ENCODE measurements at regions not wholly inside any gene's neighbourhood (a gene's known extent, or its start where the extent isn't known, plus 50 kb on each side); places are given as distances from the start of the nearest gene placed in this dataset.

GRCh38 chr2:128454980-128455720, 136.5 kb upstream of the HS6ST1 start (continued):
- TF ChIP-seq REST (IDR thresholded peaks at IDR 0.05) (no peak), HNF4G (IDR thresholded peaks at IDR 0.05) (no peak), TAF1 (conservative IDR thresholded peaks at IDR 0.05) (no peak)

- Histone ChIP-seq H3K27ac (ENCODE audit: low read depth in 1 of 2, low read length in 2 of 2) (no peak overlapping the region), H3K27me3 (ENCODE audit: control insufficient read depth in 4 of 4, insufficient read depth in 4 of 4, low read length in 3 of 4) (no peaks in the 10 kb centered on the region), H3K9ac (ENCODE audit: low read depth in 1 of 2, low read length in 2 of 2) (no peak overlapping the region), H3K4me3 (ENCODE audit: low read depth in 1 of 3, low read length in 3 of 3) (no peak overlapping the region), H3K9me3 (ENCODE audit: control insufficient read depth in 4 of 4, low read length in 3 of 4) (no peaks in the 10 kb centered on the region), H3K36me3 (ENCODE audit: control insufficient read depth in 4 of 4, insufficient read depth in 3 of 4, low read depth in 1 of 4, low read length in 3 of 4) (no peaks in the 10 kb centered on the region), H3K4me1 (ENCODE audit: control insufficient read depth in 4 of 4, insufficient read depth in 4 of 4, low read length in 3 of 4) (no peaks in the 10 kb centered on the region)
- DNase-seq (ENCODE audit: low spot score), result peak; percentile 6
- WGBS, result 98% methylated on average over 1 of the region's 1 CpG
- no peak for TF ChIP-seq GABPA (IDR thresholded peaks at IDR 0.05 in 1 of 2, conservative IDR thresholded peaks at IDR 0.05 in 1 of 2)
- no peak for TF ChIP-seq REST (IDR thresholded peaks at IDR 0.05)
- no peak for TF ChIP-seq FOXA2 (IDR thresholded peaks at IDR 0.05)
These were observed 137.0 kb upstream of the HS6ST1 start for GRCh38 chr2:128455721-128456050.

- H3K36me3 ChIP-seq (ENCODE audit: control insufficient read depth in 4 of 4, insufficient read depth in 3 of 4, low read depth in 1 of 4, low read length in 3 of 4), result no peaks in the 10 kb centered on the region
- no peak for DNase-seq (ENCODE audit: low spot score)
- WGBS, result 93% methylated on average over 5 of the region's 5 CpGs
These were observed 137.6 kb upstream of the HS6ST1 start for GRCh38 chr2:128456281-128456680.

GRCh38 chr2:128457006-128457604, 138.4 kb upstream of the HS6ST1 start:
- Histone ChIP-seq H3K36me3 (ENCODE audit: control insufficient read depth in 4 of 4, insufficient read depth in 3 of 4, low read depth in 1 of 4, low read length in 3 of 4) (no peaks in the 10 kb centered on the region), H3K9ac (ENCODE audit: low read depth in 1 of 2, low read length in 2 of 2) (no peak overlapping the region), H3K4me1 (ENCODE audit: control insufficient read depth in 4 of 4, insufficient read depth in 4 of 4, low read length in 3 of 4) (no peaks in the 10 kb centered on the region), H3K4me3 (ENCODE audit: low read depth in 1 of 3, low read length in 3 of 3) (no peak overlapping the region), H3K27ac (ENCODE audit: low read depth in 1 of 2, low read length in 2 of 2) (no peak overlapping the region), H3K27me3 (ENCODE audit: control insufficient read depth in 4 of 4, insufficient read depth in 4 of 4, low read length in 3 of 4) (no peaks in the 10 kb centered on the region), H3K9me3 (ENCODE audit: control insufficient read depth in 4 of 4, low read length in 3 of 4) (no peaks in the 10 kb centered on the region)
- TF ChIP-seq TAF1 (conservative IDR thresholded peaks at IDR 0.05), result no peak
- no peak for TF ChIP-seq HNF4A (conservative IDR thresholded peaks at IDR 0.05)
- TF ChIP-seq HNF4G (IDR thresholded peaks at IDR 0.05), result no peak
- no peak for TF ChIP-seq RXRA (IDR thresholded peaks at IDR 0.05)
- no peak for TF ChIP-seq RAD21 (IDR thresholded peaks at IDR 0.05)
- no peak for TF ChIP-seq JUND (IDR thresholded peaks at IDR 0.05)
- TF ChIP-seq YY1 (IDR thresholded peaks at IDR 0.05), result no peak
- no peak for TF ChIP-seq FOXA1 (IDR thresholded peaks at IDR 0.05)
- no peak for TF ChIP-seq ATF3 (IDR thresholded peaks at IDR 0.05)
- TF ChIP-seq FOXA2 (IDR thresholded peaks at IDR 0.05), result no peak
- peak; percentile 27 for DNase-seq (ENCODE audit: low spot score)
- 96% methylated on average over 4 of the region's 4 CpGs for WGBS

More at GRCh38 chr2:128456281-128456680, 137.6 kb upstream of the HS6ST1 start:
- Histone ChIP-seq H3K4me1 (ENCODE audit: control insufficient read depth in 4 of 4, insufficient read depth in 4 of 4, low read length in 3 of 4) (no peaks in the 10 kb centered on the region), H3K27ac (ENCODE audit: low read depth in 1 of 2, low read length in 2 of 2) (no peak overlapping the region), H3K9ac (ENCODE audit: low read depth in 1 of 2, low read length in 2 of 2) (no peak overlapping the region), H3K9me3 (ENCODE audit: control insufficient read depth in 4 of 4, low read length in 3 of 4) (no peaks in the 10 kb centered on the region), H3K27me3 (ENCODE audit: control insufficient read depth in 4 of 4, insufficient read depth in 4 of 4, low read length in 3 of 4) (no peaks in the 10 kb centered on the region), H3K4me3 (ENCODE audit: low read depth in 1 of 3, low read length in 3 of 3) (no peak overlapping the region)
- TF ChIP-seq GABPA (IDR thresholded peaks at IDR 0.05 in 1 of 2, conservative IDR thresholded peaks at IDR 0.05 in 1 of 2), result no peak

Measured in liver (tissue), 7 donors.